H1 (cell line): ENCODE measurements at regions not wholly inside any gene's neighbourhood (a gene's known extent, or its start where the extent isn't known, plus 50 kb on each side); places are given as distances from the start of the nearest gene placed in this dataset.

Experiments
- CTCF ChIA-PET: fragments of 300-600 bp; sonication (Branson Sonifier 250); formaldehyde crosslinking; loops from one replicate; lab custom pipeline; 2021; ENCODE audit not compliant: partially characterized antibody; lab: Charles Lee
- POLR2A ChIA-PET: fragments of 300-600 bp; sonication (Branson Sonifier 250); formaldehyde crosslinking; loops from one replicate; lab custom pipeline; 2021; ENCODE audit warnings: inconsistent platforms; ENCODE audit not compliant: partially characterized antibody; lab: Charles Lee
- DNase-seq, 2 experiments: peaks; one replicate each; pipeline versions ENCODE4 v3.0.0 to v3.0.0-alpha.2; 2010 to 2022; ENCODE audit warnings: low spot score in 2 of 2, low read depth in 1 of 2, mixed read lengths in 1 of 2
- FAIRE-seq: peaks from 2 replicates; lab custom pipeline; 2011; peaks lifted over from hg19 to GRCh38; lab: Jason Lieb, UNC
- H2AFZ ChIP-seq: 2 replicates; pipeline ENCODE4 v1.8.1; 2012; ENCODE audit warnings: low read length, inconsistent platforms
- H2AK5ac ChIP-seq: 2 replicates; pipeline ENCODE4 v1.6.1; 2013; ENCODE audit warnings: low read depth, low read length
- H2BK120ac ChIP-seq: replicated peaks from 2 replicates; pipeline ENCODE3; 2013; ENCODE audit warnings: low read depth, low read length, inconsistent platforms
- H2BK12ac ChIP-seq: 2 replicates; pipeline ENCODE4 v1.6.1; 2013; ENCODE audit warnings: low read depth, low read length
- H2BK15ac ChIP-seq: 2 replicates; pipeline ENCODE4 v1.6.1; 2013; ENCODE audit warnings: low read length
- H2BK20ac ChIP-seq: 2 replicates; pipeline ENCODE4 v1.6.1; 2013; ENCODE audit warnings: low read length
- H2BK5ac ChIP-seq: 2 replicates; pipeline ENCODE4 v1.6.1; 2013; ENCODE audit warnings: low read depth, low read length
- H3K14ac ChIP-seq: 2 replicates; pipeline ENCODE4 v1.6.1; 2013; ENCODE audit warnings: inconsistent platforms; ENCODE audit not compliant: insufficient read length
- H3K18ac ChIP-seq: 2 replicates; pipeline ENCODE4 v1.6.1; 2013; ENCODE audit warnings: low read length; ENCODE audit errors: extremely low read depth
- H3K23ac ChIP-seq: 2 replicates; pipeline ENCODE4 v1.6.1; 2013; ENCODE audit warnings: inconsistent platforms; ENCODE audit not compliant: insufficient read length
- H3K23me2 ChIP-seq: 2 replicates; pipeline ENCODE4 v1.6.1; 2013; ENCODE audit warnings: low read depth, low read length
- H3K27ac ChIP-seq: 2 replicates; pipeline ENCODE4 v1.6.1; 2011; ENCODE audit warnings: low read depth, low read length, inconsistent platforms
- H3K27me3 ChIP-seq, 4 experiments: replicated peaks in 1 of 4; 1 replicate in 1 of 4; 2 replicates in 3 of 4; pipeline versions ENCODE4 v1.6.1 to v1.8.1; 2011 to 2013; ENCODE audit warnings: low read length in 3 of 4, mild to moderate bottlenecking in 3 of 4, inconsistent platforms in 2 of 4, mixed read lengths in 2 of 4, moderate library complexity in 1 of 4; ENCODE audit not compliant: control insufficient read depth in 3 of 4, insufficient read depth in 3 of 4; ENCODE audit errors: extremely low read depth in 1 of 4
- H3K36me3 ChIP-seq, 4 experiments: 2 replicates each; pipeline versions ENCODE4 v1.6.1 to v1.8.1; 2011 to 2013; ENCODE audit warnings: mild to moderate bottlenecking in 4 of 4, low read length in 3 of 4, moderate library complexity in 2 of 4, control low read depth in 1 of 4, inconsistent platforms in 1 of 4; ENCODE audit not compliant: insufficient read depth in 4 of 4, control insufficient read depth in 2 of 4
- H3K4ac ChIP-seq: replicated peaks from 2 replicates; pipeline ENCODE3; 2013; ENCODE audit warnings: low read length, low read depth, mixed read lengths, inconsistent platforms; ENCODE audit not compliant: insufficient read length
- H3K4me1 ChIP-seq, 4 experiments: replicated peaks in 1 of 4; 1 replicate in 1 of 4; 2 replicates in 3 of 4; pipeline versions ENCODE4 v1.6.1 to v1.8.1; 2011 to 2013; ENCODE audit warnings: low read length in 3 of 4, inconsistent platforms in 2 of 4, mixed read lengths in 1 of 4; ENCODE audit not compliant: insufficient read depth in 4 of 4, control insufficient read depth in 3 of 4
- H3K4me2 ChIP-seq, 2 experiments: 2 replicates each; pipeline versions ENCODE4 v1.6.1 to v1.8.1; 2011 to 2013; ENCODE audit warnings: low read depth in 2 of 2, low read length in 2 of 2, control low read depth in 1 of 2, inconsistent platforms in 1 of 2, mild to moderate bottlenecking in 1 of 2; ENCODE audit not compliant: insufficient read depth in 1 of 2
- H3K4me3 ChIP-seq, 4 experiments: fragments of 200-600, 300-600 bp in 1 of 4; sonication (generic), shearing (Covaris generic), sonication (Bioruptor Twin) in 1 of 4; 2 replicates each; pipeline versions ENCODE4 v1.5.1 to v1.8.1; 2011 to 2016; ENCODE audit warnings: low read length in 4 of 4, low read depth in 3 of 4, control low read depth in 2 of 4, inconsistent platforms in 2 of 4, mild to moderate bottlenecking in 2 of 4, mixed read lengths in 1 of 4, moderate library complexity in 1 of 4; ENCODE audit not compliant: insufficient read depth in 2 of 4; ENCODE audit errors: extremely low read depth in 1 of 4
- H3K56ac ChIP-seq: replicated peaks from 2 replicates; pipeline ENCODE3; 2013; ENCODE audit warnings: low read depth, mild to moderate bottlenecking, mixed read lengths, low read length, inconsistent platforms; ENCODE audit not compliant: insufficient read length
- H3K79me1 ChIP-seq: 2 replicates; pipeline ENCODE4 v1.6.1; 2013; ENCODE audit warnings: low read depth, low read length, control low read depth
- H3K79me2 ChIP-seq, 2 experiments: 2 replicates each; pipeline versions ENCODE4 v1.6.1 to v1.8.1; 2012 to 2013; ENCODE audit warnings: low read length in 2 of 2, mild to moderate bottlenecking in 2 of 2, inconsistent platforms in 1 of 2; ENCODE audit not compliant: insufficient read depth in 2 of 2, control insufficient read depth in 1 of 2
- H3K9ac ChIP-seq, 4 experiments: replicated peaks in 1 of 4; 1 replicate in 1 of 4; 2 replicates in 3 of 4; pipeline versions ENCODE4 v1.6.1 to v1.8.1; 2011 to 2013; ENCODE audit warnings: low read depth in 3 of 4, low read length in 3 of 4, control low read depth in 2 of 4, mild to moderate bottlenecking in 2 of 4, moderate library complexity in 2 of 4, inconsistent platforms in 1 of 4; ENCODE audit errors: extremely low read depth in 1 of 4
- H3K9me3 ChIP-seq, 2 experiments: 2 replicates each; pipeline versions ENCODE4 v1.6.1 to v1.8.1; 2012 to 2013; ENCODE audit warnings: mild to moderate bottlenecking in 2 of 2, moderate library complexity in 2 of 2, control low read depth in 1 of 2, inconsistent platforms in 1 of 2, low read depth in 1 of 2, low read length in 1 of 2, mixed read lengths in 1 of 2; ENCODE audit not compliant: insufficient read depth in 2 of 2
- H4K20me1 ChIP-seq, 2 experiments: replicated peaks in 1 of 2; 2 replicates each; pipeline versions ENCODE3 to v1.8.1; 2011 to 2013; ENCODE audit warnings: inconsistent platforms in 2 of 2, low read length in 2 of 2, mild to moderate bottlenecking in 1 of 2; ENCODE audit not compliant: insufficient read depth in 2 of 2, control insufficient read depth in 1 of 2
- H4K5ac ChIP-seq: 2 replicates; pipeline ENCODE4 v1.6.1; 2013; ENCODE audit warnings: low read length, low read depth, mixed read lengths, inconsistent platforms; ENCODE audit not compliant: insufficient read length
- H4K8ac ChIP-seq: 2 replicates; pipeline ENCODE4 v1.8.0; 2013; ENCODE audit warnings: mild to moderate bottlenecking, moderate library complexity, low read length, inconsistent platforms; ENCODE audit not compliant: insufficient read depth; ENCODE audit errors: extremely low read depth
- H4K91ac ChIP-seq: replicated peaks from 2 replicates; pipeline ENCODE3; 2013; ENCODE audit warnings: low read length, mixed read lengths, inconsistent platforms; ENCODE audit not compliant: insufficient read length
- ATF2 ChIP-seq: IDR thresholded peaks from 2 replicates; pipeline ENCODE4 v1.6.1; 2012; ENCODE audit warnings: low read length, inconsistent platforms
- RBBP5 ChIP-seq: IDR thresholded peaks from 2 replicates; pipeline ENCODE4 v1.7.1; 2012; ENCODE audit warnings: low read depth, mild to moderate bottlenecking, inconsistent platforms, low read length, moderate library complexity, borderline replicate concordance
- SIRT6 ChIP-seq: IDR thresholded peaks from one replicate; pipeline ENCODE4 v1.7.1; 2012; ENCODE audit warnings: low read length, inconsistent platforms
- SP2 ChIP-seq: IDR thresholded peaks from 2 replicates; pipeline ENCODE4 v1.6.1; 2012; ENCODE audit warnings: mild to moderate bottlenecking, low read length, inconsistent platforms
- TBP ChIP-seq: IDR thresholded peaks from 2 replicates; pipeline ENCODE4 v1.6.1; 2011; ENCODE audit warnings: low read depth, low read length, improper control_type of control experiment
- WGBS, 2 experiments: shearing (Covaris generic) in 1 of 2; methylation state at CpG; one replicate each; pipeline versions ENCODE4 v1.1.6 to v1.1.7; 2013 to 2015; ENCODE audit warnings: low lambda C conversion rate in 2 of 2, mixed read lengths in 2 of 2, inconsistent platforms in 1 of 2, low coverage in 1 of 2, missing lambda C conversion rate in 1 of 2; ENCODE audit not compliant: insufficient replicate concordance in 2 of 2, insufficient coverage in 1 of 2, insufficient read length in 1 of 2; ENCODE audit errors: extremely low coverage in 1 of 2, missing lambda C conversion rate in 1 of 2; 5-methylcytosine and 5-hydroxymethylcytosine counted together

DNA sequence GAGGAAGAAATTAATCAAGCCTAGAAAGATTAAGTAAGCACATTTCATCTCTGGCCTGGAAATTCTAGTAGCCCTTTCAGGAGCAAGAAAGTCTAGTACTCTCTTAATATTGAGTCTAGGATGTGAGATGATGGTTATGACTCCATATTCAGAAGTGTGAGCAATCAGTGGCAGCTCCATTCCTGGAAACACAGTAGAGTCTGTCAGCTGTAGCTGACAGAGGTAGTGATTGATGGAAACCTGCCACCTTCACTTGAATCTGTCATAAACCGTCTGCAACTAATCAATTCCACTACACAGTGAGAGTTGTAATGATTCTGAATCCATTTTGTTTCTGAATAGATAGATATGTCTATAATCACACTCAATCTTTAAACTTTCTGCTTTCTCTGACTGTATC lies 635.1 kb downstream of the IRS1 start:
- Histone ChIP-seq H2AK5ac (no peak overlapping the region), H2BK5ac (no peak overlapping the region), H2BK15ac (no peak overlapping the region), H2BK12ac (no peak overlapping the region), H3K27me3 (no peaks in the 10 kb centered on the region), H3K4me3 (no peak overlapping the region), H3K4me1 (peaks cover 0 to 7% (median 0%) of the 10 kb centered on the region in 4 experiments; a peak in 1 of 7 replicates), H3K56ac (no peak overlapping the region), H3K9ac (no peak overlapping the region), H4K91ac (no peak overlapping the region), H2BK20ac (no peak overlapping the region), H4K5ac (no peak overlapping the region), H2BK120ac (no peak overlapping the region), H3K27ac (no peak overlapping the region), H4K8ac (no peak overlapping the region), H3K23ac (no peak overlapping the region), H3K4me2 (no peak overlapping the region), H3K36me3 (no peaks in the 10 kb centered on the region), H2AFZ (no peak overlapping the region), H3K9me3 (no peaks in the 10 kb centered on the region), H3K4ac (no peak overlapping the region), H3K79me1 (no peaks in the 10 kb centered on the region), H3K18ac (no peak overlapping the region), H3K23me2 (no peaks in the 10 kb centered on the region), H3K79me2 (no peaks in the 10 kb centered on the region), H4K20me1 (no peaks in the 10 kb centered on the region)
- ChIA-PET CTCF (no interaction called here), POLR2A (no interaction called here)
- 85% methylated on average over 1 of the region's 1 CpG; no CpG with 5 or more reads in 1 of the 2 experiments for WGBS, 2 experiments
- FAIRE-seq (no peak), DNase-seq (no peak)
- TF ChIP-seq SIRT6 (no peak), ATF2 (no peak), TBP (no peak), RBBP5 (no peak), SP2 (no peak)
- TF ChIP-seq, all 59 proteins: peak for 0
- H3K14ac ChIP-seq: no peak overlapping the region
